ENCODE measurements at regions not wholly inside any gene's neighbourhood (a gene's known extent, or its start where the extent isn't known, plus 50 kb on each side); places are given as distances from the start of the nearest gene placed in this dataset.
"Not testable (repeated sequence)": the region's sequence is repeated elsewhere in the genome, so short reads cannot be mapped to it uniquely, and the experiment has no call there.

- no peak for DNase-seq
Observed at GRCh38 chr2:209194717-209195116, 229.1 kb upstream of the MAP2 start.

- DNase-seq, result peak; percentile 23
Observed at GRCh38 chr2:209208211-209208610, 215.6 kb upstream of the MAP2 start.

- DNase-seq, result no peak
Observed at GRCh38 chr2:209209943-209210342, 213.9 kb upstream of the MAP2 start.

- DNase-seq, result no peak
Observed at GRCh38 chr2:209230560-209230959, 193.3 kb upstream of the MAP2 start.

- DNase-seq, result no peak
Observed at GRCh38 chr2:209236377-209236776, 187.5 kb upstream of the MAP2 start.

GRCh38 chr2:209238765-209239584, 184.9 kb upstream of the MAP2 start:
- no peak for DNase-seq

- DNase-seq, result no peak
Observed at GRCh38 chr2:209239585-209239938, 184.3 kb upstream of the MAP2 start.

GRCh38 chr2:209240204-209240603, 183.6 kb upstream of the MAP2 start:
- DNase-seq, result no peak

- DNase-seq, result no peak
Observed at GRCh38 chr2:209253544-209253943, 170.3 kb upstream of the MAP2 start.

GRCh38 chr2:209259767-209260166, 164.1 kb upstream of the MAP2 start:
- no peak for DNase-seq

- DNase-seq, result no peak
Observed at GRCh38 chr2:209260281-209260680, 163.6 kb upstream of the MAP2 start.

GRCh38 chr2:209261366-209262053, 162.3 kb upstream of the MAP2 start:
- DNase-seq, result not testable (repeated sequence)

GRCh38 chr2:209269024-209269423, 154.8 kb upstream of the MAP2 start:
- DNase-seq, result no peak

GRCh38 chr2:209276000-209276399, 147.8 kb upstream of the MAP2 start:
- DNase-seq, result no peak

GRCh38 chr2:209277444-209277843, 146.4 kb upstream of the MAP2 start:
- DNase-seq, result no peak

GRCh38 chr2:209298601-209299000, 125.2 kb upstream of the MAP2 start:
- DNase-seq, result no peak

- DNase-seq, result not testable (repeated sequence)
Observed at GRCh38 chr2:209299478-209299877, 124.4 kb upstream of the MAP2 start.

- DNase-seq, result not testable (repeated sequence)
Observed at GRCh38 chr2:209300766-209301165, 123.1 kb upstream of the MAP2 start.

- DNase-seq, result no peak
Observed at GRCh38 chr2:209305026-209305425, 118.8 kb upstream of the MAP2 start.

- DNase-seq, result no peak
Observed at GRCh38 chr2:209305746-209306196, 118.1 kb upstream of the MAP2 start.

GRCh38 chr2:209307161-209308001, 116.5 kb upstream of the MAP2 start:
- DNase-seq, result no peak

- no peak for DNase-seq
Observed at GRCh38 chr2:209308415-209308814, 115.4 kb upstream of the MAP2 start.

GRCh38 chr2:209311948-209312347, 111.9 kb upstream of the MAP2 start:
- no peak for DNase-seq
